B cell (primary cell): ENCODE measurements at regions not wholly inside any gene's neighbourhood (a gene's known extent, or its start where the extent isn't known, plus 50 kb on each side); places are given as distances from the start of the nearest gene placed in this dataset.

Experiments used
- ATAC-seq: fragments of 200-7000 bp; cut with Tn5 transposase; one replicate; pipeline ENCODE4 v1.10.0; 2021; ENCODE audit warnings: low read depth, mild to moderate bottlenecking, moderate number of reproducible peaks, moderate library complexity
- CTCF ChIA-PET: fragments of 350-600 bp; sonication (Branson Sonifier 250); formaldehyde crosslinking; loops from one replicate; lab custom pipeline; 2021; ENCODE audit warnings: antibody characterized with exemption, inconsistent platforms; lab: Charles Lee
- POLR2A ChIA-PET: fragments of 350-600 bp; sonication (Branson Sonifier 250); formaldehyde crosslinking; loops from one replicate; lab custom pipeline; 2021; ENCODE audit warnings: antibody characterized with exemption; lab: Charles Lee
- DNase-seq: peaks from one replicate; pipeline ENCODE4 v3.0.0; 2013
- H2AFZ ChIP-seq: 2 replicates; pipeline ENCODE4 v1.6.1; 2012; ENCODE audit warnings: mild to moderate bottlenecking, low read depth, low read length; ENCODE audit not compliant: insufficient read depth, poor library complexity, severe bottlenecking
- H3K27ac ChIP-seq, 2 donors: 1 replicate in 1 of 2; 2 replicates in 1 of 2; pipeline ENCODE4 v1.5.1; 2012 to 2013; ENCODE audit warnings: low read length in 2 of 2, mild to moderate bottlenecking in 2 of 2, moderate library complexity in 1 of 2
- H3K27me3 ChIP-seq, 4 experiments: fragments of 200-600 bp in 1 of 4; sonication (generic) in 1 of 4; replicated peaks in 1 of 4; 1 replicate in 2 of 4; 2 replicates in 2 of 4; pipeline versions ENCODE4 v1.6.1 to v1.7.0; 2013 to 2016; ENCODE audit warnings: low read length in 3 of 4, mild to moderate bottlenecking in 2 of 4, mixed read lengths in 1 of 4, moderate library complexity in 1 of 4; ENCODE audit not compliant: insufficient read depth in 4 of 4, control insufficient read depth in 3 of 4; ENCODE audit errors: control extremely low read depth in 1 of 4
- H3K36me3 ChIP-seq, 2 experiments: replicated peaks in 1 of 2; 1 replicate in 1 of 2; 2 replicates in 1 of 2; pipeline versions ENCODE4 v1.6.1 to v1.7.1; 2013; ENCODE audit warnings: low read length in 1 of 2; ENCODE audit not compliant: insufficient read depth in 2 of 2, control insufficient read depth in 1 of 2; ENCODE audit errors: control extremely low read depth in 1 of 2, extremely low read depth in 1 of 2
- H3K4me1 ChIP-seq, 2 donors: fragments of 200-600 bp in 1 of 2; sonication (generic) in 1 of 2; 1 replicate in 1 of 2; 2 replicates in 1 of 2; pipeline versions ENCODE4 v1.5.1 to v1.6.1; 2013 to 2017; ENCODE audit warnings: low read length in 2 of 2; ENCODE audit not compliant: control insufficient read depth in 2 of 2, insufficient read depth in 2 of 2
- H3K4me2 ChIP-seq: replicated peaks from 2 replicates; pipeline ENCODE3; 2012; ENCODE audit warnings: mild to moderate bottlenecking, low read depth, low read length; ENCODE audit not compliant: poor library complexity, severe bottlenecking
- H3K4me3 ChIP-seq, 5 experiments: fragments of 200-600 bp in 1 of 5; sonication (generic) in 1 of 5; 1 replicate in 3 of 5; 2 replicates in 2 of 5; pipeline versions ENCODE4 v1.5.1 to v1.7.0; 2011 to 2016; ENCODE audit warnings: low read length in 4 of 5, mild to moderate bottlenecking in 4 of 5, low read depth in 2 of 5, control low read depth in 1 of 5, moderate library complexity in 1 of 5; ENCODE audit not compliant: insufficient read depth in 1 of 5; ENCODE audit errors: control extremely low read depth in 1 of 5, extremely low read depth in 1 of 5
- H3K79me2 ChIP-seq: fragments of 200-600 bp; sonication (generic); one replicate; pipeline ENCODE4 v1.6.0; 2016; ENCODE audit warnings: low read length; ENCODE audit not compliant: control insufficient read depth, insufficient read depth
- H3K9ac ChIP-seq: fragments of 200-600 bp; sonication (generic); 2 replicates; pipeline ENCODE4 v1.6.1; 2017; ENCODE audit warnings: mild to moderate bottlenecking, low read length, moderate library complexity
- H3K9me3 ChIP-seq, 3 donors: one replicate each; pipeline versions ENCODE4 v1.6.1 to v1.7.1; 2013; ENCODE audit warnings: low read length in 2 of 3; ENCODE audit not compliant: control insufficient read depth in 2 of 3, insufficient read depth in 1 of 3; ENCODE audit errors: control extremely low read depth in 1 of 3
- H4K20me1 ChIP-seq: 2 replicates; pipeline ENCODE4 v1.6.0; 2012; ENCODE audit warnings: mild to moderate bottlenecking, low read length; ENCODE audit not compliant: insufficient read depth, control insufficient read depth, poor library complexity, severe bottlenecking
- H3K27ac Mint-ChIP-seq: one replicate; pipeline ENCODE4 v1.8.0; 2021; ENCODE audit warnings: mixed read lengths
- H3K27me3 Mint-ChIP-seq: one replicate; pipeline ENCODE4 v1.8.0; 2021; ENCODE audit warnings: mixed read lengths
- H3K4me1 Mint-ChIP-seq: one replicate; pipeline ENCODE4 v1.8.0; 2021; ENCODE audit warnings: mixed read lengths
- H3K4me3 Mint-ChIP-seq: one replicate; pipeline ENCODE4 v1.8.0; 2021; ENCODE audit warnings: mixed read lengths
- H3K9me3 Mint-ChIP-seq: one replicate; pipeline ENCODE4 v1.8.0; 2022; ENCODE audit warnings: mixed read lengths; ENCODE audit not compliant: insufficient read depth
- EZH2 ChIP-seq: IDR thresholded peaks from 2 replicates; pipeline ENCODE4 v1.6.1; 2012; ENCODE audit warnings: borderline replicate concordance, low read depth, mild to moderate bottlenecking, moderate library complexity, low read length; ENCODE audit not compliant: insufficient read depth, poor library complexity, severe bottlenecking
- WGBS: methylation state at CpG from one replicate; pipeline ENCODE4 v1.1.5; 2013; ENCODE audit warnings: missing lambda C conversion rate; ENCODE audit not compliant: insufficient coverage; 5-methylcytosine and 5-hydroxymethylcytosine counted together
- intact Hi-C: fragments of 100-400 bp; cut with micrococcal nuclease; formaldehyde crosslinking; loops from one replicate; pipeline ENCODE4 v1.10.0; 2022
- TF ChIP-seq, protein P1 (sequence below): fragments of 200-600 bp; IDR thresholded peaks from one replicate; pipeline ENCODE4 v1.8.0; 2022; ENCODE audit warnings: antibody characterized with exemption, mild to moderate bottlenecking

DNA sequence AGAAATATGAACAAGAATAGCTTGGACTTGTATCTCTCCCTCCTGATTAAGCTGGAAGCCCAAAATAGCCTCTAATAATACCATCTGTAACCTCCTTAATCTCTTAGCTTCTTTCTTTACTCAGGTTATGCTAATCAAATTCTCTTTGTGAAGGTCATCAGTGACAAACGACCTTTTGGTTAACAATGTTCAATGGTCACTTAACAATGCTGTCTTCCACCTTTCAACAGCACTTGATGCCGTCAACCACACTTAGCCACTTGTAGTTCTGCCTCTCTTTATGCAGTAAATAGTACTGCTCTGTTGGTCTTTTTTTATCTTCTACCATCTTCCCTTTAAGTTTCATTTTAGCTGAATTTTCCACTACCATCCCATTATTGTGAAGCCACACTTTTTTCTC lies 476.6 kb upstream of the TGFBR2 start:
- ATAC-seq (no peak), DNase-seq (no peak)
- CTCF ChIA-PET: no interaction called here
- intact Hi-C loops: no loop called here
- peaks cover 0 to 3% (median 2%) of the 10 kb centered on the region in 3 donors for H3K9me3 ChIP-seq
- Mint-ChIP-seq H3K27me3 (peaks cover 12% of the 10 kb centered on the region), H3K4me1 (no peaks in the 10 kb centered on the region), H3K9me3 (no peaks in the 10 kb centered on the region), H3K27ac (no peak overlapping the region), H3K4me3 (no peak overlapping the region)
- H2AFZ ChIP-seq: no peak overlapping the region
- H3K4me1 ChIP-seq: no peaks in the 10 kb centered on the region
- no peaks in the 10 kb centered on the region for H3K79me2 ChIP-seq
- no peak overlapping the region for H3K9ac ChIP-seq
- no peak for TF ChIP-seq EZH2
- no peaks in the 10 kb centered on the region for H3K36me3 ChIP-seq
- H3K27ac ChIP-seq: no peak overlapping the region
- no peak overlapping the region for H3K4me3 ChIP-seq
- no peak overlapping the region for H3K4me2 ChIP-seq
- 40% methylated on average over 1 of the region's 2 CpGs for WGBS
- POLR2A ChIA-PET: no interaction called here
- no peaks in the 10 kb centered on the region for H4K20me1 ChIP-seq
- no peaks in the 10 kb centered on the region for H3K27me3 ChIP-seq

DNA sequence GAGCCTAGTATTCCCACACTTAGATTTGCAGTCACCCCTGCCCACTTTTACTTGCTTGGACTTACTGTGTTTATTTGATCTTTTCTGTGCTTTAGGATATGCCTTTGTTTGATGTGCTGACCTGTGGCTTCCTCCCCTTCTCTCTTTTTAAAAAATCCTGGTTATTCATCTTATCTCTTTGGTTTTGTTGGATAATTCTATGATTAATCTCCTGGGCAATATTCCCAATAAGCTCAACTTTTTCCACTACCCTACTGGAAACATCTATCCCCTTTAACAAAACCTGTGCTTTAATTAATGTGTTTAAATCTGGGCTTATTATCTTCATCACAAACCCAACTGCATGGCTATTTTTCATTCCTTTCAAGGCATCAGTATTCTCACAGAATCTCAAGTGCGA lies 476.0 kb upstream of the TGFBR2 start:
- intact Hi-C loops: no loop called here
- Histone ChIP-seq H3K9me3 (peaks cover 0 to 3% (median 2%) of the 10 kb centered on the region in 3 donors), H3K27me3 (no peaks in the 10 kb centered on the region), H3K4me2 (no peak overlapping the region), H4K20me1 (no peaks in the 10 kb centered on the region), H3K9ac (no peak overlapping the region), H3K27ac (no peak overlapping the region), H2AFZ (no peak overlapping the region), H3K4me3 (no peak overlapping the region), H3K36me3 (no peaks in the 10 kb centered on the region), H3K4me1 (no peaks in the 10 kb centered on the region), H3K79me2 (no peaks in the 10 kb centered on the region)
- TF ChIP-seq, protein P1, sequence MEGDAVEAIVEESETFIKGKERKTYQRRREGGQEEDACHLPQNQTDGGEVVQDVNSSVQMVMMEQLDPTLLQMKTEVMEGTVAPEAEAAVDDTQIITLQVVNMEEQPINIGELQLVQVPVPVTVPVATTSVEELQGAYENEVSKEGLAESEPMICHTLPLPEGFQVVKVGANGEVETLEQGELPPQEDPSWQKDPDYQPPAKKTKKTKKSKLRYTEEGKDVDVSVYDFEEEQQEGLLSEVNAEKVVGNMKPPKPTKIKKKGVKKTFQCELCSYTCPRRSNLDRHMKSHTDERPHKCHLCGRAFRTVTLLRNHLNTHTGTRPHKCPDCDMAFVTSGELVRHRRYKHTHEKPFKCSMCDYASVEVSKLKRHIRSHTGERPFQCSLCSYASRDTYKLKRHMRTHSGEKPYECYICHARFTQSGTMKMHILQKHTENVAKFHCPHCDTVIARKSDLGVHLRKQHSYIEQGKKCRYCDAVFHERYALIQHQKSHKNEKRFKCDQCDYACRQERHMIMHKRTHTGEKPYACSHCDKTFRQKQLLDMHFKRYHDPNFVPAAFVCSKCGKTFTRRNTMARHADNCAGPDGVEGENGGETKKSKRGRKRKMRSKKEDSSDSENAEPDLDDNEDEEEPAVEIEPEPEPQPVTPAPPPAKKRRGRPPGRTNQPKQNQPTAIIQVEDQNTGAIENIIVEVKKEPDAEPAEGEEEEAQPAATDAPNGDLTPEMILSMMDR: no peak
- no peak for TF ChIP-seq EZH2
- no peaks in the 10 kb centered on the region for H3K4me1 Mint-ChIP-seq
- H3K27ac Mint-ChIP-seq: no peak overlapping the region
- POLR2A ChIA-PET: no interaction called here
- ATAC-seq (no peak), DNase-seq (no peak)
- CTCF ChIA-PET: no interaction called here
- H3K27me3 Mint-ChIP-seq: peaks cover 12% of the 10 kb centered on the region
- H3K4me3 Mint-ChIP-seq: no peak overlapping the region
- H3K9me3 Mint-ChIP-seq: no peaks in the 10 kb centered on the region
- WGBS: 88% methylated on average over 1 of the region's 1 CpG
